Ovary (tissue), 1 donor: ENCODE measurements at regions not wholly inside any gene's neighbourhood (a gene's known extent, or its start where the extent isn't known, plus 50 kb on each side); places are given as distances from the start of the nearest gene placed in this dataset.

Experiments used
- EP300 ChIP-seq: sonication (generic); formaldehyde crosslinking; IDR thresholded peaks from one replicate; pipeline ENCODE4 v1.6.1; 2017; ENCODE audit warnings: antibody characterized with exemption
- POLR2A ChIP-seq: fragments of 450-650 bp; IDR thresholded peaks from one replicate; pipeline ENCODE4 v1.6.1; 2017; ENCODE audit warnings: antibody characterized with exemption, mild to moderate bottlenecking, moderate library complexity

GRCh38 chr2:78967294-78967693 is 58.2 kb upstream of the REG3G start:
- TF ChIP-seq POLR2A (no peak), EP300 (no peak)
